Activated T-helper 1 cell treated with Interleukin-2 at 50 U/mL for 16 hours (primary cell): ENCODE measurements at regions not wholly inside any gene's neighbourhood (a gene's known extent, or its start where the extent isn't known, plus 50 kb on each side); places are given as distances from the start of the nearest gene placed in this dataset.
"Not testable (repeated sequence)": the region's sequence is repeated elsewhere in the genome, so short reads cannot be mapped to it uniquely, and the experiment has no call there.

Experiments used
- DNase-seq: peaks from one replicate; pipeline ENCODE4 v3.0.0-alpha.2; 2020; ENCODE audit warnings: low read depth

GRCh38 chr6:85356743-85357142 is 93.1 kb upstream of the NT5E start:
- not testable (repeated sequence) for DNase-seq

GRCh38 chr6:85355816-85356215 is 94.1 kb upstream of the NT5E start:
- no peak for DNase-seq

- peak; percentile 13 for DNase-seq
Measured at GRCh38 chr6:85354761-85355618, 94.9 kb upstream of the NT5E start.

- no peak for DNase-seq
Measured at GRCh38 chr6:85353012-85353411, 96.9 kb upstream of the NT5E start.

GRCh38 chr6:85348643-85349042 is 101.2 kb upstream of the NT5E start:
- DNase-seq, result no peak

GRCh38 chr6:85347812-85348211 is 102.1 kb upstream of the NT5E start:
- DNase-seq, result no peak

- no peak for DNase-seq
Measured at GRCh38 chr6:85346196-85346595, 103.7 kb upstream of the NT5E start.

GRCh38 chr6:85344996-85345395 is 104.9 kb upstream of the NT5E start:
- DNase-seq, result no peak

- DNase-seq, result no peak
Measured at GRCh38 chr6:85343428-85343827, 106.5 kb upstream of the NT5E start.

- DNase-seq, result no peak
Measured at GRCh38 chr6:85329196-85329595, 120.7 kb upstream of the NT5E start.

GRCh38 chr6:85325811-85326210 is 124.1 kb upstream of the NT5E start:
- DNase-seq, result not testable (repeated sequence)

GRCh38 chr6:85323435-85324040 is 126.3 kb upstream of the NT5E start:
- DNase-seq, result peak; percentile 29

- DNase-seq, result no peak
Measured at GRCh38 chr6:85322446-85323105, 127.3 kb upstream of the NT5E start.

GRCh38 chr6:85321906-85322305 is 128.0 kb upstream of the NT5E start:
- no peak for DNase-seq

GRCh38 chr6:85314586-85314985 is 135.3 kb upstream of the NT5E start:
- DNase-seq, result no peak

GRCh38 chr6:85300581-85300980 is 149.3 kb upstream of the NT5E start:
- DNase-seq, result no peak

- DNase-seq, result no peak
Measured at GRCh38 chr6:85298553-85298952, 151.3 kb upstream of the NT5E start.

- DNase-seq, result no peak
Measured at GRCh38 chr6:85291326-85291725, 158.6 kb upstream of the NT5E start.

- DNase-seq, result no peak
Measured at GRCh38 chr6:85287654-85288053, 162.2 kb upstream of the NT5E start.

GRCh38 chr6:85287158-85287557 is 162.7 kb upstream of the NT5E start:
- no peak for DNase-seq

GRCh38 chr6:85286507-85286906 is 163.4 kb upstream of the NT5E start:
- DNase-seq, result not testable (repeated sequence)

GRCh38 chr6:85285934-85286333 is 163.9 kb upstream of the NT5E start:
- no peak for DNase-seq

GRCh38 chr6:85285114-85285513 is 164.8 kb upstream of the NT5E start:
- no peak for DNase-seq
